GM12874 (cell line): ENCODE measurements at regions not wholly inside any gene's neighbourhood (a gene's known extent, or its start where the extent isn't known, plus 50 kb on each side); places are given as distances from the start of the nearest gene placed in this dataset.

ENCODE experiments used
- TF ChIP-seq, protein P1 (sequence below): IDR thresholded peaks from 2 replicates; pipeline ENCODE4 v1.5.1; 2011; ENCODE audit warnings: low read depth, mild to moderate bottlenecking, control low read depth, low read length, moderate library complexity; ENCODE audit not compliant: insufficient read depth

GRCh38 chr14:34212172-34212929 lies 249.7 kb downstream of the SPTSSA start:
- TF ChIP-seq, protein P1, sequence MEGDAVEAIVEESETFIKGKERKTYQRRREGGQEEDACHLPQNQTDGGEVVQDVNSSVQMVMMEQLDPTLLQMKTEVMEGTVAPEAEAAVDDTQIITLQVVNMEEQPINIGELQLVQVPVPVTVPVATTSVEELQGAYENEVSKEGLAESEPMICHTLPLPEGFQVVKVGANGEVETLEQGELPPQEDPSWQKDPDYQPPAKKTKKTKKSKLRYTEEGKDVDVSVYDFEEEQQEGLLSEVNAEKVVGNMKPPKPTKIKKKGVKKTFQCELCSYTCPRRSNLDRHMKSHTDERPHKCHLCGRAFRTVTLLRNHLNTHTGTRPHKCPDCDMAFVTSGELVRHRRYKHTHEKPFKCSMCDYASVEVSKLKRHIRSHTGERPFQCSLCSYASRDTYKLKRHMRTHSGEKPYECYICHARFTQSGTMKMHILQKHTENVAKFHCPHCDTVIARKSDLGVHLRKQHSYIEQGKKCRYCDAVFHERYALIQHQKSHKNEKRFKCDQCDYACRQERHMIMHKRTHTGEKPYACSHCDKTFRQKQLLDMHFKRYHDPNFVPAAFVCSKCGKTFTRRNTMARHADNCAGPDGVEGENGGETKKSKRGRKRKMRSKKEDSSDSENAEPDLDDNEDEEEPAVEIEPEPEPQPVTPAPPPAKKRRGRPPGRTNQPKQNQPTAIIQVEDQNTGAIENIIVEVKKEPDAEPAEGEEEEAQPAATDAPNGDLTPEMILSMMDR: no peak

GRCh38 chr14:34211732-34212131 lies 250.3 kb downstream of the SPTSSA start:
- TF ChIP-seq, protein P1: no peak

DNA sequence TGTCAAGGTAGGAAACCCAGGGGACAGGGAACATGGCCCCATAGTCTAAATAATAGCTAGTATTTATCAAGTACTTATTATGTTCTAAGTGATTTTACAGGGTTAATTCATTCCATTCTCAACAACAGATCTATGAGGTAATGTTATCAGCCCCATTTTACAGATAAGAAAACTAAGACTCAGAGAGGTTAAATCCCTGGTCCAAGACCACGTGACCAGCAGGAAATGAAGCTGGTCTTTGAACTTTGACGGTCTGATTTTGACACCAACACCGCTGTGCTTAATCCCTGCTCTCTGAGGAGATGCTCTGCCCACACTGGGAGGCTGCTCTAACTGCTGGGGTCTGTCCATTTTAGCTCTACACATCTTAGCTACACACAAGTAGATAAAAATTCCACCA lies 253.5 kb downstream of the SPTSSA start:
- TF ChIP-seq, protein P1: no peak

GRCh38 chr14:34205799-34206198 lies 254.9 kb upstream of the EGLN3 start:
- TF ChIP-seq, protein P1: no peak

DNA sequence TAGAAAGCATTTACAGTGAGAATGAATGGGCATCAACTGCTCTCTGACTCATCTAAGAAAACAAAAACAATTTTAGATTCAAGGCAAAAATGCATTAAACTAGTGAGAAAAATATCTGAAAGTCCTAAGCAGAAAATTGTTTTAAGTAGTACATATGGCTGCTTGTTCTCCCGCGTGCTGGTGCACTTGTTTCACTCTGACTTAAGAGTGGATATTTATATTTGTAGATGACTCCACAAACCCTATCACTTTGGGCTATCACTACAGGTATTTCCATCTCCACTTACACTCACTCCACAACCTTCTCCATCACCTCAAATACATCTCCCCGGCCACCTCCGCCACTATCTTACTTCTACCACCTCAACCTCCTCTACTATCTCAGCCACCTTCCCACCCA lies 253.9 kb upstream of the EGLN3 start:
- TF ChIP-seq, protein P1: no peak

- TF ChIP-seq, protein P1: no peak
These were observed 252.4 kb upstream of the EGLN3 start for GRCh38 chr14:34203251-34203722.

- TF ChIP-seq, protein P1: no peak
These were observed 251.2 kb upstream of the EGLN3 start for GRCh38 chr14:34201909-34202637.
